ENCODE measurements at regions not wholly inside any gene's neighbourhood (a gene's known extent, or its start where the extent isn't known, plus 50 kb on each side); places are given as distances from the start of the nearest gene placed in this dataset.

- no peaks in the 10 kb centered on the region for H3K9me3 Mint-ChIP-seq
- DNase-seq (ENCODE audit: low spot score) (no peak), ATAC-seq (no peak)
- no peak for TF ChIP-seq GTF2I (CRISPR knock-in tag; conservative IDR thresholded peaks at IDR 0.05)
- ChIA-PET CTCF (interaction anchor here (0.7 to 2.0 kb wide), 3 partner anchors 226 to 490 kb away, joined by 4 to 7 read pairs (median 4); no protein-coding TSS in a partner anchor), POLR2A (no interaction called here)
- no peaks in the 10 kb centered on the region for H3K36me3 Mint-ChIP-seq
- peaks cover 20% of the 10 kb centered on the region for H3K4me1 Mint-ChIP-seq
- H3K27me3 Mint-ChIP-seq (ENCODE audit: low read depth): no peaks in the 10 kb centered on the region
- H3K4me3 Mint-ChIP-seq: no peak overlapping the region
- H3K27ac Mint-ChIP-seq: no peak overlapping the region
Observed at GRCh38 chr3:65020281-65021160, 332.7 kb upstream of the ADAMTS9 start.

GRCh38 chr3:65019443-65020055 is 331.7 kb upstream of the ADAMTS9 start:
- ChIA-PET CTCF (interaction anchor here (0.6 to 2.0 kb wide), 4 partner anchors 381 to 490 kb away, joined by 4 to 7 read pairs (median 4); no protein-coding TSS in a partner anchor), POLR2A (no interaction called here)
- no peak overlapping the region for H3K4me3 Mint-ChIP-seq
- ATAC-seq (peak; percentile 63), DNase-seq (ENCODE audit: low spot score) (no peak)
- no peak overlapping the region; the same call in 1 of the 2 replicates for H3K27ac Mint-ChIP-seq
- H3K4me1 Mint-ChIP-seq: peaks cover 20% of the 10 kb centered on the region
- no peaks in the 10 kb centered on the region for H3K27me3 Mint-ChIP-seq (ENCODE audit: low read depth)
- H3K36me3 Mint-ChIP-seq: no peaks in the 10 kb centered on the region
- no peaks in the 10 kb centered on the region for H3K9me3 Mint-ChIP-seq
- no peak for TF ChIP-seq IRF2 (CRISPR knock-in tag; IDR thresholded peaks at IDR 0.05; ENCODE audit: borderline replicate concordance, low read depth)
- TF ChIP-seq JAZF1 (CRISPR knock-in tag; IDR thresholded peaks at IDR 0.05): no peak
- no peak for TF ChIP-seq HMGA2 (CRISPR knock-in tag; IDR thresholded peaks at IDR 0.05)
- TF ChIP-seq, protein P1, sequence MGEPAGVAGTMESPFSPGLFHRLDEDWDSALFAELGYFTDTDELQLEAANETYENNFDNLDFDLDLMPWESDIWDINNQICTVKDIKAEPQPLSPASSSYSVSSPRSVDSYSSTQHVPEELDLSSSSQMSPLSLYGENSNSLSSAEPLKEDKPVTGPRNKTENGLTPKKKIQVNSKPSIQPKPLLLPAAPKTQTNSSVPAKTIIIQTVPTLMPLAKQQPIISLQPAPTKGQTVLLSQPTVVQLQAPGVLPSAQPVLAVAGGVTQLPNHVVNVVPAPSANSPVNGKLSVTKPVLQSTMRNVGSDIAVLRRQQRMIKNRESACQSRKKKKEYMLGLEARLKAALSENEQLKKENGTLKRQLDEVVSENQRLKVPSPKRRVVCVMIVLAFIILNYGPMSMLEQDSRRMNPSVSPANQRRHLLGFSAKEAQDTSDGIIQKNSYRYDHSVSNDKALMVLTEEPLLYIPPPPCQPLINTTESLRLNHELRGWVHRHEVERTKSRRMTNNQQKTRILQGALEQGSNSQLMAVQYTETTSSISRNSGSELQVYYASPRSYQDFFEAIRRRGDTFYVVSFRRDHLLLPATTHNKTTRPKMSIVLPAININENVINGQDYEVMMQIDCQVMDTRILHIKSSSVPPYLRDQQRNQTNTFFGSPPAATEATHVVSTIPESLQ (CRISPR knock-in tag; IDR thresholded peaks at IDR 0.05): no peak
- TF ChIP-seq, protein P2, sequence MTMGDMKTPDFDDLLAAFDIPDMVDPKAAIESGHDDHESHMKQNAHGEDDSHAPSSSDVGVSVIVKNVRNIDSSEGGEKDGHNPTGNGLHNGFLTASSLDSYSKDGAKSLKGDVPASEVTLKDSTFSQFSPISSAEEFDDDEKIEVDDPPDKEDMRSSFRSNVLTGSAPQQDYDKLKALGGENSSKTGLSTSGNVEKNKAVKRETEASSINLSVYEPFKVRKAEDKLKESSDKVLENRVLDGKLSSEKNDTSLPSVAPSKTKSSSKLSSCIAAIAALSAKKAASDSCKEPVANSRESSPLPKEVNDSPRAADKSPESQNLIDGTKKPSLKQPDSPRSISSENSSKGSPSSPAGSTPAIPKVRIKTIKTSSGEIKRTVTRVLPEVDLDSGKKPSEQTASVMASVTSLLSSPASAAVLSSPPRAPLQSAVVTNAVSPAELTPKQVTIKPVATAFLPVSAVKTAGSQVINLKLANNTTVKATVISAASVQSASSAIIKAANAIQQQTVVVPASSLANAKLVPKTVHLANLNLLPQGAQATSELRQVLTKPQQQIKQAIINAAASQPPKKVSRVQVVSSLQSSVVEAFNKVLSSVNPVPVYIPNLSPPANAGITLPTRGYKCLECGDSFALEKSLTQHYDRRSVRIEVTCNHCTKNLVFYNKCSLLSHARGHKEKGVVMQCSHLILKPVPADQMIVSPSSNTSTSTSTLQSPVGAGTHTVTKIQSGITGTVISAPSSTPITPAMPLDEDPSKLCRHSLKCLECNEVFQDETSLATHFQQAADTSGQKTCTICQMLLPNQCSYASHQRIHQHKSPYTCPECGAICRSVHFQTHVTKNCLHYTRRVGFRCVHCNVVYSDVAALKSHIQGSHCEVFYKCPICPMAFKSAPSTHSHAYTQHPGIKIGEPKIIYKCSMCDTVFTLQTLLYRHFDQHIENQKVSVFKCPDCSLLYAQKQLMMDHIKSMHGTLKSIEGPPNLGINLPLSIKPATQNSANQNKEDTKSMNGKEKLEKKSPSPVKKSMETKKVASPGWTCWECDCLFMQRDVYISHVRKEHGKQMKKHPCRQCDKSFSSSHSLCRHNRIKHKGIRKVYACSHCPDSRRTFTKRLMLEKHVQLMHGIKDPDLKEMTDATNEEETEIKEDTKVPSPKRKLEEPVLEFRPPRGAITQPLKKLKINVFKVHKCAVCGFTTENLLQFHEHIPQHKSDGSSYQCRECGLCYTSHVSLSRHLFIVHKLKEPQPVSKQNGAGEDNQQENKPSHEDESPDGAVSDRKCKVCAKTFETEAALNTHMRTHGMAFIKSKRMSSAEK (CRISPR knock-in tag; IDR thresholded peaks at IDR 0.05; ENCODE audit: borderline replicate concordance): no peak
- TF ChIP-seq, protein P3, sequence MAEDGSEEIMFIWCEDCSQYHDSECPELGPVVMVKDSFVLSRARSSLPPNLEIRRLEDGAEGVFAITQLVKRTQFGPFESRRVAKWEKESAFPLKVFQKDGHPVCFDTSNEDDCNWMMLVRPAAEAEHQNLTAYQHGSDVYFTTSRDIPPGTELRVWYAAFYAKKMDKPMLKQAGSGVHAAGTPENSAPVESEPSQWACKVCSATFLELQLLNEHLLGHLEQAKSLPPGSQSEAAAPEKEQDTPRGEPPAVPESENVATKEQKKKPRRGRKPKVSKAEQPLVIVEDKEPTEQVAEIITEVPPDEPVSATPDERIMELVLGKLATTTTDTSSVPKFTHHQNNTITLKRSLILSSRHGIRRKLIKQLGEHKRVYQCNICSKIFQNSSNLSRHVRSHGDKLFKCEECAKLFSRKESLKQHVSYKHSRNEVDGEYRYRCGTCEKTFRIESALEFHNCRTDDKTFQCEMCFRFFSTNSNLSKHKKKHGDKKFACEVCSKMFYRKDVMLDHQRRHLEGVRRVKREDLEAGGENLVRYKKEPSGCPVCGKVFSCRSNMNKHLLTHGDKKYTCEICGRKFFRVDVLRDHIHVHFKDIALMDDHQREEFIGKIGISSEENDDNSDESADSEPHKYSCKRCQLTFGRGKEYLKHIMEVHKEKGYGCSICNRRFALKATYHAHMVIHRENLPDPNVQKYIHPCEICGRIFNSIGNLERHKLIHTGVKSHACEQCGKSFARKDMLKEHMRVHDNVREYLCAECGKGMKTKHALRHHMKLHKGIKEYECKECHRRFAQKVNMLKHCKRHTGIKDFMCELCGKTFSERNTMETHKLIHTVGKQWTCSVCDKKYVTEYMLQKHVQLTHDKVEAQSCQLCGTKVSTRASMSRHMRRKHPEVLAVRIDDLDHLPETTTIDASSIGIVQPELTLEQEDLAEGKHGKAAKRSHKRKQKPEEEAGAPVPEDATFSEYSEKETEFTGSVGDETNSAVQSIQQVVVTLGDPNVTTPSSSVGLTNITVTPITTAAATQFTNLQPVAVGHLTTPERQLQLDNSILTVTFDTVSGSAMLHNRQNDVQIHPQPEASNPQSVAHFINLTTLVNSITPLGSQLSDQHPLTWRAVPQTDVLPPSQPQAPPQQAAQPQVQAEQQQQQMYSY (CRISPR knock-in tag; IDR thresholded peaks at IDR 0.05): no peak
- TF ChIP-seq, protein P4, sequence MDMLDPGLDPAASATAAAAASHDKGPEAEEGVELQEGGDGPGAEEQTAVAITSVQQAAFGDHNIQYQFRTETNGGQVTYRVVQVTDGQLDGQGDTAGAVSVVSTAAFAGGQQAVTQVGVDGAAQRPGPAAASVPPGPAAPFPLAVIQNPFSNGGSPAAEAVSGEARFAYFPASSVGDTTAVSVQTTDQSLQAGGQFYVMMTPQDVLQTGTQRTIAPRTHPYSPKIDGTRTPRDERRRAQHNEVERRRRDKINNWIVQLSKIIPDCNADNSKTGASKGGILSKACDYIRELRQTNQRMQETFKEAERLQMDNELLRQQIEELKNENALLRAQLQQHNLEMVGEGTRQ (CRISPR knock-in tag; IDR thresholded peaks at IDR 0.05): no peak
- TF ChIP-seq GABPB1 (CRISPR knock-in tag; IDR thresholded peaks at IDR 0.05): no peak
- no peak for TF ChIP-seq SMAD3 (CRISPR knock-in tag; IDR thresholded peaks at IDR 0.05; ENCODE audit: borderline replicate concordance)
- no peak for TF ChIP-seq FOXK1 (CRISPR knock-in tag; IDR thresholded peaks at IDR 0.05)
- TF ChIP-seq IRF1 (CRISPR knock-in tag; IDR thresholded peaks at IDR 0.05): no peak
- TF ChIP-seq MLX (CRISPR knock-in tag; IDR thresholded peaks at IDR 0.05): no peak
- TF ChIP-seq NFATC4 (CRISPR knock-in tag; IDR thresholded peaks at IDR 0.05): no peak
- TF ChIP-seq ZNF671 (CRISPR knock-in tag; IDR thresholded peaks at IDR 0.05): no peak
- no peak for TF ChIP-seq ETV6 (CRISPR knock-in tag; IDR thresholded peaks at IDR 0.05)
- no peak for TF ChIP-seq ZNF219 (CRISPR knock-in tag; IDR thresholded peaks at IDR 0.05; ENCODE audit: borderline replicate concordance)
- TF ChIP-seq, protein P5, sequence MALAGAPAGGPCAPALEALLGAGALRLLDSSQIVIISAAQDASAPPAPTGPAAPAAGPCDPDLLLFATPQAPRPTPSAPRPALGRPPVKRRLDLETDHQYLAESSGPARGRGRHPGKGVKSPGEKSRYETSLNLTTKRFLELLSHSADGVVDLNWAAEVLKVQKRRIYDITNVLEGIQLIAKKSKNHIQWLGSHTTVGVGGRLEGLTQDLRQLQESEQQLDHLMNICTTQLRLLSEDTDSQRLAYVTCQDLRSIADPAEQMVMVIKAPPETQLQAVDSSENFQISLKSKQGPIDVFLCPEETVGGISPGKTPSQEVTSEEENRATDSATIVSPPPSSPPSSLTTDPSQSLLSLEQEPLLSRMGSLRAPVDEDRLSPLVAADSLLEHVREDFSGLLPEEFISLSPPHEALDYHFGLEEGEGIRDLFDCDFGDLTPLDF (CRISPR knock-in tag; IDR thresholded peaks at IDR 0.05): no peak
- no peak for TF ChIP-seq FOXP1 (CRISPR knock-in tag; IDR thresholded peaks at IDR 0.05; ENCODE audit: borderline replicate concordance)

Measured in WTC11 (cell line).